Peyer's patch (tissue), 4 donors: ENCODE measurements at regions not wholly inside any gene's neighbourhood (a gene's known extent, or its start where the extent isn't known, plus 50 kb on each side); places are given as distances from the start of the nearest gene placed in this dataset.

Source experiments
- POLR2A ChIP-seq, 2 donors: fragments of 450-650 bp; IDR thresholded peaks; one replicate each; pipeline ENCODE4 v1.5.1; 2017; ENCODE audit warnings: antibody characterized with exemption in 2 of 2, mild to moderate bottlenecking in 2 of 2, moderate library complexity in 2 of 2
- TF ChIP-seq, protein P1 (sequence below), 6 experiments: fragments of 450-650 bp in 4 of 6; fragments of 200-600 bp in 2 of 6; sonication (generic) in 1 of 6; IDR thresholded peaks; one replicate each; pipeline ENCODE4 v1.5.1; 2017 to 2019; ENCODE audit warnings: antibody characterized with exemption in 6 of 6, mild to moderate bottlenecking in 3 of 6, moderate library complexity in 1 of 6

DNA sequence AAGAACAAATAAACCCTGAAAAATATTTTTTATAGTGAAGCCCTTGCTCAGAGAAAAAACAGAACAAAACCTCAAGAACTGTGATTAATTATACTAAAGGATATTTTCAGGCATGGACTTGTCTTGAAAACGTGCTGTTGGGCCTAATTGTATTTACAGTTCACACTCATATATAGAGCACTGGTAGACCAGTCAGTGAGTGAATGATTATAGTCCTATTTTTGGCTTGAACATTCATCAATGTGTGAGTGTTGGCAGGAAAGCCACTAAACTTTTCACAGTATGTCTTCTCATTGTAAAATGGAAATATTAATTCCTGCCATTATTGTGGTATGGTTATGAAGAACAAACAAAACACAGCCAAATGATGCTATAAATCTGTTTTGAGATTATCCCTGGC lies 462.8 kb downstream of the KCNA4 start:
- TF ChIP-seq, protein P1, sequence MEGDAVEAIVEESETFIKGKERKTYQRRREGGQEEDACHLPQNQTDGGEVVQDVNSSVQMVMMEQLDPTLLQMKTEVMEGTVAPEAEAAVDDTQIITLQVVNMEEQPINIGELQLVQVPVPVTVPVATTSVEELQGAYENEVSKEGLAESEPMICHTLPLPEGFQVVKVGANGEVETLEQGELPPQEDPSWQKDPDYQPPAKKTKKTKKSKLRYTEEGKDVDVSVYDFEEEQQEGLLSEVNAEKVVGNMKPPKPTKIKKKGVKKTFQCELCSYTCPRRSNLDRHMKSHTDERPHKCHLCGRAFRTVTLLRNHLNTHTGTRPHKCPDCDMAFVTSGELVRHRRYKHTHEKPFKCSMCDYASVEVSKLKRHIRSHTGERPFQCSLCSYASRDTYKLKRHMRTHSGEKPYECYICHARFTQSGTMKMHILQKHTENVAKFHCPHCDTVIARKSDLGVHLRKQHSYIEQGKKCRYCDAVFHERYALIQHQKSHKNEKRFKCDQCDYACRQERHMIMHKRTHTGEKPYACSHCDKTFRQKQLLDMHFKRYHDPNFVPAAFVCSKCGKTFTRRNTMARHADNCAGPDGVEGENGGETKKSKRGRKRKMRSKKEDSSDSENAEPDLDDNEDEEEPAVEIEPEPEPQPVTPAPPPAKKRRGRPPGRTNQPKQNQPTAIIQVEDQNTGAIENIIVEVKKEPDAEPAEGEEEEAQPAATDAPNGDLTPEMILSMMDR (IDR thresholded peaks at IDR 0.05): no peak
- TF ChIP-seq POLR2A (IDR thresholded peaks at IDR 0.05): no peak
